SK-N-SH (cell line): ENCODE measurements at regions not wholly inside any gene's neighbourhood (a gene's known extent, or its start where the extent isn't known, plus 50 kb on each side); places are given as distances from the start of the nearest gene placed in this dataset.

ENCODE experiments used
- CTCF ChIA-PET: fragments of 300-600, 350-600 bp; formaldehyde crosslinking; extraction: SDS; loops from one replicate; lab custom pipeline; 2021; lab: Yijun Ruan, JAX
- POLR2A ChIA-PET: fragments of 350-600 bp; sonication (Branson Sonifier 250); formaldehyde crosslinking; extraction: SDS; loops from one replicate; lab custom pipeline; 2020; ENCODE audit warnings: antibody characterized with exemption, inconsistent platforms; lab: Yijun Ruan, JAX
- DNase-seq: peaks from one replicate; pipeline ENCODE4 v3.0.0; 2012
- H2AFZ ChIP-seq: fragments of 200-600 bp; sonication (generic); 2 replicates; pipeline ENCODE4 v1.8.1; 2016; ENCODE audit warnings: antibody characterized with exemption, mild to moderate bottlenecking, low read depth
- H3F3A ChIP-seq: fragments of 200-600 bp; sonication (generic); replicated peaks from 2 replicates; pipeline ENCODE3; 2016; ENCODE audit warnings: antibody characterized with exemption, mild to moderate bottlenecking; ENCODE audit not compliant: insufficient read depth
- H3K27ac ChIP-seq, 2 experiments: fragments of 200-500 bp in 1 of 2; fragments of 200-600 bp in 1 of 2; sonication (Bioruptor generic) in 1 of 2; sonication (generic), shearing (Covaris generic) in 1 of 2; 2 replicates each; pipeline versions ENCODE4 v1.5.1 to v1.6.1; 2014 to 2016; ENCODE audit warnings: low read depth in 2 of 2, inconsistent platforms in 1 of 2, low read length in 1 of 2, mild to moderate bottlenecking in 1 of 2, mixed read lengths in 1 of 2
- H3K27me3 ChIP-seq: fragments of 200-600 bp; sonication (generic), shearing (Covaris generic); 2 replicates; pipeline ENCODE4 v1.6.1; 2016; ENCODE audit warnings: mixed run types; ENCODE audit not compliant: insufficient read depth
- H3K36me3 ChIP-seq, 2 experiments: fragments of 200-500 bp in 1 of 2; fragments of 200-600 bp in 1 of 2; sonication (Bioruptor generic) in 1 of 2; sonication (generic) in 1 of 2; replicated peaks in 1 of 2; 2 replicates each; pipeline versions ENCODE3 to v1.5.1; 2014 to 2016; ENCODE audit warnings: low read length in 1 of 2, mild to moderate bottlenecking in 1 of 2; ENCODE audit not compliant: insufficient read depth in 2 of 2, control insufficient read depth in 1 of 2
- H3K4me1 ChIP-seq, 2 experiments: fragments of 200-500 bp in 1 of 2; fragments of 200-600 bp in 1 of 2; sonication (Bioruptor generic) in 1 of 2; sonication (generic), shearing (Covaris generic) in 1 of 2; 2 replicates each; pipeline versions ENCODE4 v1.5.1 to v1.6.1; 2014 to 2016; ENCODE audit warnings: low read depth in 1 of 2, low read length in 1 of 2, mixed run types in 1 of 2; ENCODE audit not compliant: insufficient read depth in 2 of 2, control insufficient read depth in 1 of 2
- H3K4me2 ChIP-seq: fragments of 200-600 bp; sonication (generic), shearing (Covaris generic); 2 replicates; pipeline ENCODE4 v1.6.1; 2017; ENCODE audit warnings: mixed run types
- H3K4me3 ChIP-seq, 2 experiments: fragments of 200-500 bp in 1 of 2; fragments of 200-600 bp in 1 of 2; sonication (Bioruptor generic) in 1 of 2; sonication (generic), shearing (Covaris generic) in 1 of 2; 2 replicates each; pipeline versions ENCODE4 v1.5.1 to v1.8.1; 2014 to 2016; ENCODE audit warnings: low read depth in 2 of 2, inconsistent platforms in 1 of 2, low read length in 1 of 2, mild to moderate bottlenecking in 1 of 2, mixed read lengths in 1 of 2, moderate library complexity in 1 of 2
- H3K79me2 ChIP-seq: fragments of 200-600 bp; sonication (generic); 2 replicates; pipeline ENCODE4 v1.8.1; 2017; ENCODE audit warnings: mild to moderate bottlenecking; ENCODE audit not compliant: insufficient read depth
- H3K9ac ChIP-seq: fragments of 200-600 bp; sonication (generic); 2 replicates; pipeline ENCODE4 v1.6.1; 2017; ENCODE audit warnings: mixed run types
- H3K9me2 ChIP-seq: fragments of 200-600 bp; sonication (generic); 2 replicates; pipeline ENCODE4 v1.6.1; 2017; ENCODE audit warnings: mixed run types
- H3K9me3 ChIP-seq: fragments of 200-600 bp; sonication (generic); 2 replicates; pipeline ENCODE4 v1.6.1; 2017; ENCODE audit warnings: mixed run types, mild to moderate bottlenecking, moderate library complexity
- H4K20me1 ChIP-seq: fragments of 200-600 bp; sonication (generic); 2 replicates; pipeline ENCODE4 v1.6.1; 2017; ENCODE audit warnings: mild to moderate bottlenecking, mixed run types; ENCODE audit not compliant: insufficient read depth
- CHD2 ChIP-seq: fragments of 150-350 bp; IDR thresholded peaks from 2 replicates; pipeline ENCODE4 v1.6.1; 2018; ENCODE audit warnings: low read length; ENCODE audit not compliant: partially characterized antibody
- FOXM1 ChIP-seq: IDR thresholded peaks from 2 replicates; pipeline ENCODE4 v1.4.0; 2012; ENCODE audit warnings: low read depth, mild to moderate bottlenecking
- GABPA ChIP-seq: IDR thresholded peaks from 2 replicates; pipeline ENCODE4 v1.4.0; 2012; ENCODE audit warnings: low read depth, mild to moderate bottlenecking
- JUND ChIP-seq: IDR thresholded peaks from 2 replicates; pipeline ENCODE4 v1.4.0; 2012
- MAX ChIP-seq: IDR thresholded peaks from 2 replicates; pipeline ENCODE4 v1.4.0; 2012; ENCODE audit warnings: low read depth
- MEF2A ChIP-seq: IDR thresholded peaks from 2 replicates; pipeline ENCODE4 v1.4.0; 2012; ENCODE audit warnings: low read depth, borderline replicate concordance
- MXI1 ChIP-seq: IDR thresholded peaks from 2 replicates; pipeline ENCODE4 v1.6.1; 2012; ENCODE audit warnings: mild to moderate bottlenecking, low read depth, low read length, improper control_type of control experiment
- NFIC ChIP-seq: IDR thresholded peaks from 2 replicates; pipeline ENCODE4 v1.4.0; 2012; ENCODE audit warnings: borderline replicate concordance
- NRF1 ChIP-seq: IDR thresholded peaks from 2 replicates; pipeline ENCODE4 v1.6.1; 2012; ENCODE audit warnings: low read depth, mild to moderate bottlenecking, low read length
- RAD21 ChIP-seq: IDR thresholded peaks from 2 replicates; pipeline ENCODE4 v1.6.1; 2012; ENCODE audit warnings: mild to moderate bottlenecking, low read length
- RCOR1 ChIP-seq: fragments of 150-350 bp; IDR thresholded peaks from 2 replicates; pipeline ENCODE4 v1.6.1; 2017; ENCODE audit warnings: antibody characterized with exemption, low read length
- RXRA ChIP-seq: IDR thresholded peaks from 2 replicates; pipeline ENCODE4 v1.4.0; 2012; ENCODE audit warnings: low read depth, mild to moderate bottlenecking, borderline replicate concordance
- TCF12 ChIP-seq: IDR thresholded peaks from 2 replicates; pipeline ENCODE4 v1.4.0; 2012
- ZBTB33 ChIP-seq: IDR thresholded peaks from 2 replicates; pipeline ENCODE4 v1.4.0; 2012; ENCODE audit warnings: low read depth, borderline replicate concordance
- WGBS: methylation state at CpG from one replicate; pipeline ENCODE4 v1.1.6; 2017; ENCODE audit warnings: low lambda C conversion rate; 5-methylcytosine and 5-hydroxymethylcytosine counted together
- TF ChIP-seq, protein P1 (sequence below): fragments of 200-600 bp; sonication (generic); IDR thresholded peaks from 2 replicates; pipeline ENCODE4 v1.6.1; 2017; ENCODE audit warnings: antibody characterized with exemption, mild to moderate bottlenecking, moderate library complexity
- TF ChIP-seq, protein P2 (sequence below): fragments of 150-350 bp; IDR thresholded peaks from 2 replicates; pipeline ENCODE4 v1.6.1; 2017; ENCODE audit warnings: antibody characterized with exemption, low read length, low read depth, borderline replicate concordance
- TF ChIP-seq, protein P3 (sequence below): IDR thresholded peaks from 2 replicates; pipeline ENCODE4 v1.6.1; 2012; ENCODE audit warnings: mild to moderate bottlenecking, low read depth, low read length, moderate library complexity

- H3K4me1 ChIP-seq: no peaks in the 10 kb centered on the region; a peak in 1 of 4 replicates
- no peaks in the 10 kb centered on the region for H4K20me1 ChIP-seq
- DNase-seq: no peak
- ChIA-PET CTCF (interaction anchor here (0.7 to 1.4 kb wide), 2 partner anchors 17 to 52 kb away, joined by 3 to 6 read pairs; no protein-coding TSS in a partner anchor), POLR2A (no interaction called here)
- no peaks in the 10 kb centered on the region for H3K36me3 ChIP-seq
- H3K27me3 ChIP-seq: no peaks in the 10 kb centered on the region
- H3K4me2 ChIP-seq: no peak overlapping the region
- no peak overlapping the region for H3K4me3 ChIP-seq
- H3F3A ChIP-seq: no peaks in the 10 kb centered on the region
- TF ChIP-seq RXRA: no peak
- TF ChIP-seq RCOR1: no peak
- no peak for TF ChIP-seq ZBTB33
- TF ChIP-seq MXI1: no peak
- no peak for TF ChIP-seq RAD21
- no peak for TF ChIP-seq TCF12
- no peak for TF ChIP-seq NRF1
- no peak for TF ChIP-seq GABPA
- TF ChIP-seq, protein P1, sequence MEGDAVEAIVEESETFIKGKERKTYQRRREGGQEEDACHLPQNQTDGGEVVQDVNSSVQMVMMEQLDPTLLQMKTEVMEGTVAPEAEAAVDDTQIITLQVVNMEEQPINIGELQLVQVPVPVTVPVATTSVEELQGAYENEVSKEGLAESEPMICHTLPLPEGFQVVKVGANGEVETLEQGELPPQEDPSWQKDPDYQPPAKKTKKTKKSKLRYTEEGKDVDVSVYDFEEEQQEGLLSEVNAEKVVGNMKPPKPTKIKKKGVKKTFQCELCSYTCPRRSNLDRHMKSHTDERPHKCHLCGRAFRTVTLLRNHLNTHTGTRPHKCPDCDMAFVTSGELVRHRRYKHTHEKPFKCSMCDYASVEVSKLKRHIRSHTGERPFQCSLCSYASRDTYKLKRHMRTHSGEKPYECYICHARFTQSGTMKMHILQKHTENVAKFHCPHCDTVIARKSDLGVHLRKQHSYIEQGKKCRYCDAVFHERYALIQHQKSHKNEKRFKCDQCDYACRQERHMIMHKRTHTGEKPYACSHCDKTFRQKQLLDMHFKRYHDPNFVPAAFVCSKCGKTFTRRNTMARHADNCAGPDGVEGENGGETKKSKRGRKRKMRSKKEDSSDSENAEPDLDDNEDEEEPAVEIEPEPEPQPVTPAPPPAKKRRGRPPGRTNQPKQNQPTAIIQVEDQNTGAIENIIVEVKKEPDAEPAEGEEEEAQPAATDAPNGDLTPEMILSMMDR: no peak
- TF ChIP-seq, all 33 proteins: peak for 0
- H2AFZ ChIP-seq: no peak overlapping the region
- no peaks in the 10 kb centered on the region for H3K9me2 ChIP-seq
- WGBS: 44% methylated on average over 4 of the region's 4 CpGs
- no peaks in the 10 kb centered on the region for H3K79me2 ChIP-seq
- H3K9ac ChIP-seq: no peak overlapping the region
- H3K27ac ChIP-seq: no peak overlapping the region
- H3K9me3 ChIP-seq: no peaks in the 10 kb centered on the region
Measured at GRCh38 chr4:155011163-155011780, 197.2 kb upstream of the NPY2R start.

- CTCF ChIA-PET: no interaction called here
- POLR2A ChIA-PET: no interaction called here
- no peaks in the 10 kb centered on the region for H4K20me1 ChIP-seq
- no peaks in the 10 kb centered on the region for H3K27me3 ChIP-seq
- H3K27ac ChIP-seq: no peak overlapping the region
- no peaks in the 10 kb centered on the region for H3K36me3 ChIP-seq
- H3K9ac ChIP-seq: no peak overlapping the region
- no peaks in the 10 kb centered on the region for H3F3A ChIP-seq
- H3K4me2 ChIP-seq: no peak overlapping the region
- no peaks in the 10 kb centered on the region for H3K79me2 ChIP-seq
- WGBS: 9% methylated on average over 1 of the region's 1 CpG
- H3K9me3 ChIP-seq: no peaks in the 10 kb centered on the region
- no peak for DNase-seq
- H3K9me2 ChIP-seq: no peaks in the 10 kb centered on the region
- no peaks in the 10 kb centered on the region; a peak in 1 of 4 replicates for H3K4me1 ChIP-seq
- no peak overlapping the region for H3K4me3 ChIP-seq
- H2AFZ ChIP-seq: no peak overlapping the region
- no peak for TF ChIP-seq RCOR1
- TF ChIP-seq, protein P2, sequence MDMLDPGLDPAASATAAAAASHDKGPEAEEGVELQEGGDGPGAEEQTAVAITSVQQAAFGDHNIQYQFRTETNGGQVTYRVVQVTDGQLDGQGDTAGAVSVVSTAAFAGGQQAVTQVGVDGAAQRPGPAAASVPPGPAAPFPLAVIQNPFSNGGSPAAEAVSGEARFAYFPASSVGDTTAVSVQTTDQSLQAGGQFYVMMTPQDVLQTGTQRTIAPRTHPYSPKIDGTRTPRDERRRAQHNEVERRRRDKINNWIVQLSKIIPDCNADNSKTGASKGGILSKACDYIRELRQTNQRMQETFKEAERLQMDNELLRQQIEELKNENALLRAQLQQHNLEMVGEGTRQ: no peak
- no peak for TF ChIP-seq NRF1
- no peak for TF ChIP-seq NFIC
- no peak for TF ChIP-seq FOXM1
- TF ChIP-seq, protein P3, sequence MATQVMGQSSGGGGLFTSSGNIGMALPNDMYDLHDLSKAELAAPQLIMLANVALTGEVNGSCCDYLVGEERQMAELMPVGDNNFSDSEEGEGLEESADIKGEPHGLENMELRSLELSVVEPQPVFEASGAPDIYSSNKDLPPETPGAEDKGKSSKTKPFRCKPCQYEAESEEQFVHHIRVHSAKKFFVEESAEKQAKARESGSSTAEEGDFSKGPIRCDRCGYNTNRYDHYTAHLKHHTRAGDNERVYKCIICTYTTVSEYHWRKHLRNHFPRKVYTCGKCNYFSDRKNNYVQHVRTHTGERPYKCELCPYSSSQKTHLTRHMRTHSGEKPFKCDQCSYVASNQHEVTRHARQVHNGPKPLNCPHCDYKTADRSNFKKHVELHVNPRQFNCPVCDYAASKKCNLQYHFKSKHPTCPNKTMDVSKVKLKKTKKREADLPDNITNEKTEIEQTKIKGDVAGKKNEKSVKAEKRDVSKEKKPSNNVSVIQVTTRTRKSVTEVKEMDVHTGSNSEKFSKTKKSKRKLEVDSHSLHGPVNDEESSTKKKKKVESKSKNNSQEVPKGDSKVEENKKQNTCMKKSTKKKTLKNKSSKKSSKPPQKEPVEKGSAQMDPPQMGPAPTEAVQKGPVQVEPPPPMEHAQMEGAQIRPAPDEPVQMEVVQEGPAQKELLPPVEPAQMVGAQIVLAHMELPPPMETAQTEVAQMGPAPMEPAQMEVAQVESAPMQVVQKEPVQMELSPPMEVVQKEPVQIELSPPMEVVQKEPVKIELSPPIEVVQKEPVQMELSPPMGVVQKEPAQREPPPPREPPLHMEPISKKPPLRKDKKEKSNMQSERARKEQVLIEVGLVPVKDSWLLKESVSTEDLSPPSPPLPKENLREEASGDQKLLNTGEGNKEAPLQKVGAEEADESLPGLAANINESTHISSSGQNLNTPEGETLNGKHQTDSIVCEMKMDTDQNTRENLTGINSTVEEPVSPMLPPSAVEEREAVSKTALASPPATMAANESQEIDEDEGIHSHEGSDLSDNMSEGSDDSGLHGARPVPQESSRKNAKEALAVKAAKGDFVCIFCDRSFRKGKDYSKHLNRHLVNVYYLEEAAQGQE: no peak
- TF ChIP-seq RXRA: no peak
- no peak for TF ChIP-seq MEF2A
- no peak for TF ChIP-seq JUND
- no peak for TF ChIP-seq CHD2
- no peak for TF ChIP-seq MAX
Measured at GRCh38 chr4:155012469-155012868, 196.0 kb upstream of the NPY2R start.
